C1 segment of cervical spinal cord (tissue), 14 donors: ENCODE measurements at regions not wholly inside any gene's neighbourhood (a gene's known extent, or its start where the extent isn't known, plus 50 kb on each side); places are given as distances from the start of the nearest gene placed in this dataset.
A peak's percentile ranks its signal among the peaks of the same experiment; 100 is the strongest.

Experiments
- DNase-seq, 14 donors: peaks; one replicate each; lab custom pipeline; 2025; lab: John Stamatoyannopoulos, UW

DNA sequence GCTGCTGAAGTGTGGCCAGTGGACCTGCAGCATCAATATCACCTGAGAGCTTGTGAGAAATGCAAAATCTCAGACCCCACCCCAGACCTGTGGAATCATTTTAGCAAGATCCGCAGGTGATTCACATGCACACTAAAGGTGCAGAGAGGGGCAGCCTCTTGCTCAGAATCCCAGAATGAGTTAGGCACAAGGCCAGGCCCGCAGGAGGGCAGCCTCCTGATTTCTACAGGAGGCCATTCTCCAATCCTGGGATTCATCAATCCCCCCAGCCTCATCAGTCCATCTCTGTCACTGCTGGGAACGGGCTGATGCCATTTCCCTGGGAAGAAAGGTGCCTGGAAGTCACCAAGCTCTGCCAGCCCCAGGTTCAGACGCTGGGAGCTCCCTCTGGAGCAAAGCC is 63.0 kb upstream of the GPR26 start:
- DNase-seq: no peak

DNA sequence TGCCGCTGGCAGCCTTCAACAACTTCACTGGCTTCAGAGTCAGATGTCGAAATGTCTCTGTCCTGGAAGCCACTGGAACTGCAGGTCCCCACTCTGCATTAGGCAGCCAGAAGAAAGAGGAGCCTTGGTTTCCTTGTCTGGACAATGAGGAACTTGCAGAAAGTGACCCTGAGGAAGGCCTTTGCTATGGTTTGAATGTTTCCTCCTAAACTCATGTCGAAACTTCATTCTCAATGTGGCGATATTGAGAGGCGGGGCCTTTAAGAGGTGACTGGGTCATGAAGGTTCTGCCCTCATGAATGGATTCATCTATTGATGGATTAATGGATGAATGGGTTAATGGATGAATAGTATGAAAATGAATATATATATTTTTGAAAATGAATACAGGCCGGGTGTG is 61.6 kb upstream of the GPR26 start:
- DNase-seq: no peak

DNA sequence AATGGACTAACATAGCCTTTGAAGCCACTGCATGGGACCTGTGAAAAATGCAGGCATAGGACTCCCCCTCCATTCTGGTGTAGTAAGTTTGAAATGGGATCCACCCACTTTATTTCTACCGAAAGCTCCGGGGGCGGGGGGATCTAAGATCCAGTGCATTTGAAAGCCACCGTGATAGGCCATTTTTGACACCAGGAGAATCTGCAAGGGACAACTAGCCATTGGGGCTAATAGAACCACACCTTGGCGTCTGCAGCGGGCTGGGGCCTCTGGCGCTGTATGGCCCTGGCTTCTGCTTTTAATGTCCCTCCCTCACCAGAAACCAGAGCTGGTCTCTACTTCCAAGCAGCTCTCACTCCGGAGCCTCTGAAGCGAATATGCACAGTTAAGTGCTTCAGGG is 60.1 kb upstream of the GPR26 start:
- no peak for DNase-seq

DNA sequence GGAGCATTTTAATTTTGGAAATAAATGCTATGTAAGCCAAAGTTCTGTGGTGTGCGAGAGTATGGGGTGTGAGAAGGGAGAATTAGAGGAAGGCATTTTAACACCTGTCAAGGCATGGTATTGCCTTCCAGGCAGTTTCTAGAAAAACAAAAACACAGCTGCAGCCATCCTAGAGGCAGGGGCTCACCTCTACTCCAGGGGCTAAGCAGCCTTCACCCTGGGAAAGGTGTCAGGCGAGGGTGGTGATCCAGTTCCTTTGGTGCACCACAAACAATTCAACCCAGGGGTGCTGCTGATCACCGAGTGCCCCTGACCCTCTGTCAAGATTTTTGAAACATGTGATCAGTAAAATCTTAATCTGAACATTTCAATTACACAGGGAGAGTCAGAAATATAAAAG is 59.2 kb upstream of the GPR26 start:
- no peak for DNase-seq

DNA sequence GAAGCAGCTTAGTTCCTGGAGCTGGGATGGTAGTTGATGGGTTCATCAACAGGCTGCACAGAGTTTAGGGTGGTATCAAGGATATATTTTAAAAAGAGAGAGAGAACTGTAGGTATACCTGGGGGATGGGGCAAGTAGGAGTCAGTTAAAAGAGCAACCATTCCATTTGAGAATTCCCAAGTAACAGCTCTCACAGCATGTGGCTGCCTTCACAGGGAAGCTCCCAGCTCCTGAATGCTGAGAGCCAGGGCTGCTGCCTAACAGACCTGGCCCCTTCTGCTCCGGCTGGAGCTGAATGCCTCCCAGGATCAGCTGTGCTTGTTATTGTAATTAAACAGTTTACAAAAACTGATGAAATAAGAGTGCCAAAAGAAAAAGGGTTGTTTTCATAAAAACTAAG is 58.8 kb upstream of the GPR26 start:
- no peak for DNase-seq

DNA sequence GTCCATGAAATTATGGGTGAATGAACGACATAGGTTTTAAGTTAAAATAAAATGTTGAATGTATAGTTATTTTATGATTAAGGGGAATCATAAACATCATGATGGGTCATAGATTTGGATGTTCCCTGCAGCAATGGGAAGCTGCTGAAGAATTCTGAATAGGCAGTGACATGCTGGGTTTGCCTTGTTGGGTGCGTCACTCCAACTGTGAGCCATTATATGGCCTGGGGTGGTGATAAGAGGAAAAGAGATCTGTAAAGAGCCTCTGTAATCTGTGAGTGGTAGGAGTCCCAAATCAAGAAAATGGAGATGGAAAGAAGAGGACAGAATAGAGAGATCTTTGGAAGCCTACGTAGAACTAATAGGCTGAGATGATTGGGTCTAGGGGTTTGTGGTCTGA is 58.1 kb upstream of the GPR26 start:
- no peak for DNase-seq

DNA sequence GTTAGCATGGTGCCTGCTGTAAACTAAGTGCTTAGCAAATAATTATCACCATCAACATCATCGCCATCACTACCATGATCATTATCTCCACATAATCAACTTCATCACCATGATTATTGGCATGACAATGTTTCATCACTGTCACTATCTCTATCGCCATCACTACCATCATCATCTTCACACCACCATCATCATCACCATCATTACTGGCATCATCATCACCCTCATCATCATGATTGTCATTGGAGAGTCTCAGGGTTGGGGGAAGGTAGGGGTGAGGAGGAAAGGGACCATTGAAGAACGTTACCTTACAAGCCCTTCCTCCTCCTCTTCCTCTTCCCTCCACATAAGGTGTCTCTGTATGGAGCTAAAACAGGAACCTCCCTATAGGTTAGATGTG is 54.9 kb upstream of the GPR26 start:
- no peak for DNase-seq

DNA sequence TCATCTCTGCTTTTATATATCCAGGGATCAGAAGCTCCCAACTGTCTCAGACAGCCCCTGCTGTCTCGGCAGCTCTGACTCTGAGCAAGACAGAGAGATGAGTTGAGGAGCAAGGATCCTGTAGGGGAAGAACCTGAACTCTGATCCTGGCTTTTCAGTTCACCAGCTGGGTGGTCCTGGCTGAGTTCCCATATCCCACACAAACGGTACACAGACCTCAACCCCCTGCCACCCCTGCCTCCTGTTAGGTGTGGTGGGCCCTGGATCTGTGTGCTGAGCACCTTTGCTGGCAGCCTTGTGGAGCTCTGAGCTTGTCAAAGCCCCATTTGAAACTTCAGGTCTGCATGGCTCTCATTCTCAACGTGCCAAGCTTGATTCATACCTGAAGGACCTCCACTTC is 54.3 kb upstream of the GPR26 start:
- DNase-seq: no peak

DNA sequence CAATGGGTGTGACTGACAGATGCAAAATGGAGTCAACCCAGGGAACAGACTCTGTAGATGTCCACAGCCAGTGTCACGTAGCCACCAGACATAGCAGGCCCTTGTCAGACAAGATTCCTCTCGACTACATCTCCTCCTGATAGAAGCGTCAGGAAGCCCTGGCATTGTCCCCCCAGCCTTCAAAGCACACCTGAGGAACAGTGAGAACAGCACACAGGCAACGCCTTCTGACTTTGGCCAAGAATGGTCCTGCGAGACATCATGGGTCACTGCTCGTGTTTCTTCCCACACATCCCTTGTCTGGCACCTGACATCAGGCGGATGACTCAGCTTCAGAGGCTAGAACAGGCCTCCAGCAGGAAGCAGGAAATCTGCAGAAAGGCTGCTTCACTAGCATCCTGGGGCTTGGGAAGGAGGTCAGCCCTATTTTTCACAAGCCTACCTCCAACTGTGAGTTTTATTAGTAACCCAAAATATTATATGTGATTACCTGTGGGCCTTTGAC is 52.8 kb upstream of the GPR26 start:
- peak in 1 of 14 donors; percentile 0 for DNase-seq

DNA sequence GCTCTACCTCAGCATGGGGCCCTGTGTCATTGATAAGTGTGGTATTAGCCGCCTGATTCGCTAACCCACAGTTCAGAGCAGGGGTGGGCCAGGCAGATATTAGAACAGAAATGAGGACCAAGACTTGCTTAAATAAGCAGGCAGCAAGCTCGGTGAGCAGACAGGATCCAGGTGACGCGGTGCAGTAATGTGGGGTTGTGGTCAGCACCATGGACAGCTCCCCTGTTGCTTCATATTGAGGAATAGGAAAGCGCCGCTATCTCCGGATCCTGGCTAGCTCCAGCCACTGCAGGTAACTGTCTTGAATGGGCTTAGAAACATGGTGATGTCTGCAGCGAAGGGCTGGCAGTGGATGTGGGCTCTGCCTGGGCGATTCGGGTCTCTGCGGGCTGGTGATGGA is 51.3 kb upstream of the GPR26 start:
- DNase-seq: peak in 6 of 14 donors; percentile 0 to 21 (median 2)
